ENCODE measurements at regions not wholly inside any gene's neighbourhood (a gene's known extent, or its start where the extent isn't known, plus 50 kb on each side); places are given as distances from the start of the nearest gene placed in this dataset.

DNA sequence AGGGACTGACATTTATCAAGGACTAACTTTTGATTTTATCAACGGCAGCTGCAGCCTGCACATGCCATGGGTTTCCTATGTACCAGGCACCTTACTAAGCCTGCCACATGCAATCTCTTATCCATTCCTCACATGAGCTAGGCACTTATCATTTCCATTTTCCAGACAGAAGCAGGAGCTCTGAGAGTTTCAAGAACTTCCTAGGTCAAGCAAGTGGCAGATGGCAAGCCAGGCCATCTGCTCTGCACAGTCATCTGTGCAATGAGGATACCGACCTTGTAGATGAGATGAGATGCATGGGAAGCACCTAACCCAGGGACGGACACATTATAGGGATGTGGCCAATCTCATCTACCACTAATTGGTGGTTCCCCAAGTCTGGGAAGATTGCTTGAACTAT, 339.4 kb upstream of the USP24 start:
- TF ChIP-seq, protein P1, sequence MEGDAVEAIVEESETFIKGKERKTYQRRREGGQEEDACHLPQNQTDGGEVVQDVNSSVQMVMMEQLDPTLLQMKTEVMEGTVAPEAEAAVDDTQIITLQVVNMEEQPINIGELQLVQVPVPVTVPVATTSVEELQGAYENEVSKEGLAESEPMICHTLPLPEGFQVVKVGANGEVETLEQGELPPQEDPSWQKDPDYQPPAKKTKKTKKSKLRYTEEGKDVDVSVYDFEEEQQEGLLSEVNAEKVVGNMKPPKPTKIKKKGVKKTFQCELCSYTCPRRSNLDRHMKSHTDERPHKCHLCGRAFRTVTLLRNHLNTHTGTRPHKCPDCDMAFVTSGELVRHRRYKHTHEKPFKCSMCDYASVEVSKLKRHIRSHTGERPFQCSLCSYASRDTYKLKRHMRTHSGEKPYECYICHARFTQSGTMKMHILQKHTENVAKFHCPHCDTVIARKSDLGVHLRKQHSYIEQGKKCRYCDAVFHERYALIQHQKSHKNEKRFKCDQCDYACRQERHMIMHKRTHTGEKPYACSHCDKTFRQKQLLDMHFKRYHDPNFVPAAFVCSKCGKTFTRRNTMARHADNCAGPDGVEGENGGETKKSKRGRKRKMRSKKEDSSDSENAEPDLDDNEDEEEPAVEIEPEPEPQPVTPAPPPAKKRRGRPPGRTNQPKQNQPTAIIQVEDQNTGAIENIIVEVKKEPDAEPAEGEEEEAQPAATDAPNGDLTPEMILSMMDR (IDR thresholded peaks at IDR 0.05; ENCODE audit: low read length), result no peak
- no peak for TF ChIP-seq EZH2 (IDR thresholded peaks at IDR 0.05; ENCODE audit: borderline replicate concordance, low read length)
